DMS79 treated with DMSO at 0.1 percent for 48 hours (cell line): ENCODE measurements at regions not wholly inside any gene's neighbourhood (a gene's known extent, or its start where the extent isn't known, plus 50 kb on each side); places are given as distances from the start of the nearest gene placed in this dataset.

Experiments used
- DNase-seq: peaks from one replicate; lab custom pipeline; 2025; lab: John Stamatoyannopoulos, UW

- DNase-seq: no peak
These were observed 69.7 kb upstream of the MGMT start for GRCh38 chr10:129397198-129397974.

GRCh38 chr10:129398711-129399141 is 68.3 kb upstream of the MGMT start:
- no peak for DNase-seq

- no peak for DNase-seq
These were observed 66.6 kb upstream of the MGMT start for GRCh38 chr10:129400426-129400825.

- no peak for DNase-seq
These were observed 64.6 kb upstream of the MGMT start for GRCh38 chr10:129402459-129402858.

GRCh38 chr10:129404091-129404490 is 63.0 kb upstream of the MGMT start:
- DNase-seq: no peak

GRCh38 chr10:129405389-129405788 is 61.7 kb upstream of the MGMT start:
- no peak for DNase-seq

GRCh38 chr10:129410688-129411392 is 56.2 kb upstream of the MGMT start:
- no peak for DNase-seq

GRCh38 chr10:129411393-129411705 is 55.7 kb upstream of the MGMT start:
- DNase-seq: no peak

GRCh38 chr10:129411772-129412171 is 55.3 kb upstream of the MGMT start:
- no peak for DNase-seq

GRCh38 chr10:129413024-129413423 is 54.0 kb upstream of the MGMT start:
- no peak for DNase-seq

GRCh38 chr10:129415215-129416140 is 51.6 kb upstream of the MGMT start:
- DNase-seq: no peak

GRCh38 chr10:129416155-129416554 is 50.9 kb upstream of the MGMT start:
- DNase-seq: no peak

GRCh38 chr10:129416956-129417765 is 49.9 kb upstream of the MGMT start:
- DNase-seq: no peak
